ENCODE measurements at regions not wholly inside any gene's neighbourhood (a gene's known extent, or its start where the extent isn't known, plus 50 kb on each side); places are given as distances from the start of the nearest gene placed in this dataset.

- TF ChIP-seq CTCF (IDR thresholded peaks at IDR 0.05) (no peak), EP300 (IDR thresholded peaks at IDR 0.05) (no peak), POLR2A (IDR thresholded peaks at IDR 0.05) (no peak)
Measured at GRCh38 chr5:109944461-109944860, 254.7 kb downstream of the MAN2A1 start.
